Mesodermal cell (in vitro differentiated cells): ENCODE measurements at regions not wholly inside any gene's neighbourhood (a gene's known extent, or its start where the extent isn't known, plus 50 kb on each side); places are given as distances from the start of the nearest gene placed in this dataset.
"Not testable (repeated sequence)": the region's sequence is repeated elsewhere in the genome, so short reads cannot be mapped to it uniquely, and the experiment has no call there.

ENCODE experiments used
- H3K27ac ChIP-seq: 2 replicates; pipeline ENCODE4 v1.7.0; 2013; ENCODE audit warnings: mild to moderate bottlenecking, low read depth, low read length, moderate library complexity; ENCODE audit not compliant: severe bottlenecking
- H3K36me3 ChIP-seq: 2 replicates; pipeline ENCODE4 v1.7.1; 2013; ENCODE audit warnings: mild to moderate bottlenecking, low read length, moderate library complexity; ENCODE audit not compliant: control insufficient read depth, insufficient read depth
- H3K4me1 ChIP-seq: one replicate; pipeline ENCODE4 v1.7.1; 2013; ENCODE audit warnings: mild to moderate bottlenecking, low read length; ENCODE audit not compliant: insufficient read depth, control insufficient read depth, poor library complexity, severe bottlenecking
- H3K4me3 ChIP-seq: 2 replicates; pipeline ENCODE4 v1.7.0; 2013; ENCODE audit warnings: low read length, control low read depth, mild to moderate bottlenecking; ENCODE audit not compliant: insufficient read depth, poor library complexity, severe bottlenecking; ENCODE audit errors: extremely low read depth
- H3K9me3 ChIP-seq: 2 replicates; pipeline ENCODE4 v1.7.1; 2013; ENCODE audit warnings: mild to moderate bottlenecking, low read length, moderate library complexity; ENCODE audit not compliant: control insufficient read depth
- WGBS, 2 experiments: methylation state at CpG; one replicate each; pipeline ENCODE4 v1.1.5; 2013; ENCODE audit warnings: missing lambda C conversion rate in 2 of 2; ENCODE audit not compliant: insufficient coverage in 2 of 2; 5-methylcytosine and 5-hydroxymethylcytosine counted together

DNA sequence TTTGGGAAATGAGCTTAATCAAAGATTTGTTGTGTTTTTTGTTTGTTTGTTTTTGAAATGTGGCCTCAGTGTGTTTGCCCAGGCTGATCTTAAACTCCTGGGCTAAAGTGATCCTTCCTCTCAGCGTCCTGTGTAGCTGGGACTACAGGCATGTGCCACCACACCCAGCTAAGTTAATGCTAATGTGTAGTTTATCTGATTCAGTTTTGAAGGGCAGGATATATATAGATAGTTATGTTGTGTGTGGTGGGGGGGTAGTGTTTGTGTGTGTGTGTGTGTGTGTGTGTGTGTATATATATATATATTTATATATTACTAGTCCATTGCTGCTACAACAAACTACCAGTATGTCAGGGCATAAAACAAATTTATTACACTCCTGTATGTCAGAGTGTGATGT, 108.1 kb upstream of the PTPN20 start:
- not testable (repeated sequence) for H3K36me3 ChIP-seq, H3K4me1 ChIP-seq, H3K9me3 ChIP-seq, H3K27ac ChIP-seq, H3K4me3 ChIP-seq
- WGBS, 2 experiments = no CpG with 5 or more reads among the region's 1 CpG

DNA sequence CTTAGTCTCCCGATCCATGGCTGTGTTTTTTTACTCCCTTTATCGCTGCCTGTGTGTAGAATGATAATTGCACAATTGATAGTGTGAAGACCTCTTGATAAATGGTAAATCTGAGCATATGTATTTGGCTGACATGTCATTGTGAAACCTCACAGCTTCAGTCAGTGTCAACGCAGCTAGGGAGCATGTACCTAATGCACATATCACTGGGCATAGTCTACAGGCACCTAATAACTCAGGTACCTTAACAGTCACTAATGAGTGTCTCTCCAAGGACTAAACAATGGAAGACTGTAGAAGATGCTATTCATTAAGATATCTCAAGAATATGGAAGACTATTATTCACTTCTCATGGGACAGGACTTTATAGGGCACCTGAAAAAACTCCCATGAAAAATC, 101.0 kb upstream of the PTPN20 start:
- H3K36me3 ChIP-seq, H3K9me3 ChIP-seq, H3K4me3 ChIP-seq, H3K27ac ChIP-seq, H3K4me1 ChIP-seq: not testable (repeated sequence)
- WGBS, 2 experiments = no CpG with 5 or more reads among the region's 3 CpGs

DNA sequence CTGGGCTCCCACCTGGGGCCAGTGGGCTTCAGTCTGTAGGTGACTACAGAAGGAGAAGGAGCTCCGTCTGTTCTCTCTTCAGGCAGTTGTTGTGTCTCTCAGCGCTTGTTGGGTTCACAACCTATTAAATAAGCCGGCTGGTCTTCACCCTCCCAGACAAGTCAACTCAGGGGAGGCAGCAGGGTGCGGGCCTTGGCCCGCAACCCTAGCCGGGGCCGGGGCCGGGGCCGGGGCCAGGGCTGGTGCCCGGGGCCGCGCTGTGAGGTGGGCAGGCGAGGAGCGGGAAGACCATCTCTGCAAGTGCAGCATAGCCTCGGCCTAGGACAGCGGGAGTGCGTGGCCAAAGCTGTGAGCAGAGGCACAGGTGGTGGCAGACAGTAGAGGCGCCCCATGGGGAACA, 95.1 kb upstream of the PTPN20 start:
- not testable (repeated sequence) for H3K4me1 ChIP-seq, H3K9me3 ChIP-seq, H3K4me3 ChIP-seq, H3K27ac ChIP-seq, H3K36me3 ChIP-seq
- no CpG with 5 or more reads among the region's 18 CpGs for WGBS, 2 experiments

DNA sequence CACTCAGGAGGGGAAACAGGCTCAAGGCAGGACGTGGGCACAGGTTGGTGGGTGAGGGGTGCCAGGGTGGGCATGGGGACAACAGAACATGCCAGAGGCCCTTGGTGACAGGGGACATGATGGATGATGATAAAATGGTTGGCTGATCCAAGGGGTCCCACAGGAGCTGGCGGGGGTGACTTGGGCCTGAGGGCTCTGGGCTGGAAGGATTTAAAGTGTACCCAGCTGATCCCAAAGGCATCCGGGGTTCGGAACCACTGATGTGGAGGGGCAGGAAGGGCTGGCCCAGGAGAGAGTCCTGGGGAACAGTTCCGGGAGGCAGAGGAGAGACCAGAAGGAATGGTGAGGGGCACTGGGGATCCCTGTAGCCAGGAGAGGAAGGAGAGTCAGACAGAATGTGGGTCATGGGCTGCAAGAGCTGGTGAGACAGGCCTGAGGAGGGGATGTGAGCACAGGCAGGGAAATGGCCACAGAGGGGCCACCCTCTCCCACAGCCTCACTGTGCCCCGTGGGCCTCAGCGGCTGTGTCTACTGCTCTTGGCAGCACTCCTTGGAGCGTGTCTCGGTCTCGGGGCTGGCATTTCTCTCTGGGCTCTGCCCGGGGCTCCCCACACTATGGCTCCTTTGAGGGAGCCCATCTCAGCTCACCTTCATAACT, 70.7 kb upstream of the PTPN20 start:
- not testable (repeated sequence) for H3K9me3 ChIP-seq, H3K4me3 ChIP-seq, H3K4me1 ChIP-seq, H3K27ac ChIP-seq, H3K36me3 ChIP-seq
- 94 to 100% methylated on average over 2 of the region's 11 CpGs for WGBS, 2 experiments

DNA sequence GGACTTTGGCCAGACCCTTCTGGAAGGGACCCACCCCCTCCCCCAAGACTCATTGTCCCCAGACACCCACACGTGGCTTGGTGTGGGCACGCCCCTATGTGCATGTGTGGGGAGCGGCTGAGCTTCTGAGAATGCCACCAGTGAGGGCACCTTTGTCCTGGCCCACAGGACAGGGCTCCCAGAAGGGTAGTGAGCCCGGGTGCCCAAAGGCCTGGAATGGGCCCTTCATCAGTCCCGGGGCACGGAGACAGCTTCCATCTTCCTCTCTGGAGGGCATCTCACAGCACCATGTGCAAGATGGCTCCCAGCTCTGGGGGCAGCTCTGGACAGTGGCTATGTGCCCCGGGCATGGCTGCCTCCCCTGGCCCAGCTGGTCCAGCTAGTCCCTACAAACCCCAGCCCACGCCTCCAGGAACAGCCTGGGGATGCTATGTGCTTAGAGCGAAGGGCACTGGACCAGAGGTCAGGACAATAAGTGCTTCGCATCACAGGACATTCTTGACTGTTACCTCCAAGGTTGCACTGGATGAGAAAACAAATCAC, 70.1 kb upstream of the PTPN20 start:
- H3K27ac ChIP-seq, H3K36me3 ChIP-seq: not testable (repeated sequence)
- WGBS, 2 experiments = no CpG with 5 or more reads among the region's 10 CpGs

DNA sequence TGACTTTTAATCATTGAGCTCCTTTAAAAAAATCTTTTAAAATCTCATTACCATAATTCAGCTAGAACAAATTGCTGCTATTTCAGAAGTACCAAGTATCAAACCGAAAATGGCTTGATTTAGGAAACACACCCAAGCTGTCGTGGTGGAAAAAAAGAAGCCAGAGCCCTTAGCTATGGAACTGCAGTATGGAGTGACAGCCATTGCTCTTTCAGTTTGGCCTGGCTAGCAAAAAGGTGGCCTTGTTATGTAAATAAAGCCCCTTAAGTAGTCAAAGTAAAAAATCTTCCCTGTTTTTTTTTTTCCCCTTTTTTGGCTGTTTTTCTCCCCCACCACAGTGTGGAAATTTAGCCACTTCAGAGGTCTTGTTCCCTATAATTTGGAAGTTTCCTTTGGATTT, 66.0 kb upstream of the PTPN20 start:
- H3K36me3 ChIP-seq = not testable (repeated sequence)
- WGBS, 2 experiments = no CpG with 5 or more reads among the region's 2 CpGs

More for the DNA sequence above, 70.1 kb upstream of the PTPN20 start:
- not testable (repeated sequence) for H3K4me3 ChIP-seq, H3K9me3 ChIP-seq, H3K4me1 ChIP-seq

DNA sequence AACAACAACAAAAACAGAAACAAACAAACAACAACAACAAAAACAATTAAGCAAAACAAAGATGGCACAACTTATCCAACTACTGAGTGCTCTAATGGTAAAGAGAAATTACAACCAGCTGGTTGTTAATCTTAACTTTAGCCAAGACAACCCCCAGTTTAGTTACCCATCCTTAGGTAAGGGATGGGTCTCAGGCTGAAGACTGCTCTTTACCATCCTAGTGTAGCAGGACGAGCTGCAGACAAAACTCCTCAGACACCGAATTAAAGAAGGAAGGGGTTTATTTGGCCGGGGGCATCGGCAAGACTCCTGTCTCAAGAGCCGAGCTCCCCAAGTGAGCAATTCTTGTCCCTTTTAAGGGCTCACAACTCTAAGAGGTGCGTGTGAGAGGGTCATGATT, 65.6 kb upstream of the PTPN20 start:
- not testable (repeated sequence) for H3K4me1 ChIP-seq, H3K36me3 ChIP-seq, H3K27ac ChIP-seq, H3K9me3 ChIP-seq, H3K4me3 ChIP-seq
- WGBS, 2 experiments = no CpG with 5 or more reads among the region's 6 CpGs

More for the DNA sequence above, 66.0 kb upstream of the PTPN20 start:
- not testable (repeated sequence) for H3K9me3 ChIP-seq, H3K4me3 ChIP-seq, H3K27ac ChIP-seq, H3K4me1 ChIP-seq

DNA sequence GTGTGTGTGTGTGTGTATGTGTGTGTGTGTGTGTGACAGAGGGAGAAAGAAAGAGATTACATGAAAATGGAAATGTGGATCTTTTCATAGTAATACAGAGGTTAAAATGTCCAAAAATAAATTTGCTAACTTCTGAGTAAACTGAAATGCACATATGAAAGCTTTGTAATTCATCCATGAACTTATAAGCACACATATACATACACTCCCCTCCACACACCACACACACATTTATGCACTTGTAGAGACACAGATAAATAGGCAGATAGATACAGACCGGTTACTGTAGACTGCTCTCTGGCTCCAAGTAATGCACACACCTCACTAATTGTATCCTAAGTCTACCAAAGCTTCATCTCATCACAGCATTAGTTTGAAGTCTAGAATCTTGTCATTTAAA, 50.5 kb upstream of the PTPN20 start:
- WGBS, 2 experiments = no CpG with 5 or more reads among the region's 1 CpG
- not testable (repeated sequence) for H3K4me1 ChIP-seq, H3K4me3 ChIP-seq, H3K36me3 ChIP-seq, H3K27ac ChIP-seq, H3K9me3 ChIP-seq
